ENCODE measurements at regions not wholly inside any gene's neighbourhood (a gene's known extent, or its start where the extent isn't known, plus 50 kb on each side); places are given as distances from the start of the nearest gene placed in this dataset.

GRCh38 chrX:13376857-13377549 is 57.1 kb upstream of the ATXN3L start:
- no peak overlapping the region for H3K4me3 ChIP-seq (ENCODE audit: low read depth in 2 of 2, low read length in 1 of 2)
- H3K36me3 ChIP-seq (replicated peaks in 1 of 2; ENCODE audit: control insufficient read depth in 1 of 2, insufficient read depth in 2 of 2, low read length in 1 of 2) = no peaks in the 10 kb centered on the region
- 26% methylated on average over 9 of the region's 9 CpGs for WGBS (ENCODE audit: low lambda C conversion rate)
- ChIA-PET CTCF (interaction anchor here (1.3 kb wide), 1 partner anchor 111 kb away, joined by 3 read pairs; no protein-coding TSS in a partner anchor), POLR2A (no interaction called here)
- no peaks in the 10 kb centered on the region for H3K9me3 ChIP-seq
- peak; percentile 8 for DNase-seq
- peaks cover 14 to 27% of the 10 kb centered on the region in 2 experiments for H3K4me1 ChIP-seq (ENCODE audit: control insufficient read depth in 1 of 2, insufficient read depth in 2 of 2, low read depth in 1 of 2, low read length in 1 of 2)
- no peaks in the 10 kb centered on the region for H3K9me2 ChIP-seq
- no peaks in the 10 kb centered on the region for H3K27me3 ChIP-seq (ENCODE audit: insufficient read depth)
- H3K9ac ChIP-seq = peak overlapping the region; percentile 59; the same call in 1 of the 2 replicates
- H4K20me1 ChIP-seq (ENCODE audit: insufficient read depth) = no peaks in the 10 kb centered on the region
- H2AFZ ChIP-seq (ENCODE audit: low read depth) = peak overlapping the region; percentile 52
- H3K79me2 ChIP-seq (ENCODE audit: insufficient read depth) = no peaks in the 10 kb centered on the region
- H3F3A ChIP-seq (replicated peaks; ENCODE audit: insufficient read depth) = peaks cover 49% of the 10 kb centered on the region
- H3K27ac ChIP-seq (ENCODE audit: low read depth in 2 of 2, low read length in 1 of 2) = peak overlapping the region; percentile 81 to 94
- peak overlapping the region; percentile 58 for H3K4me2 ChIP-seq
- no peak for TF ChIP-seq RCOR1 (IDR thresholded peaks at IDR 0.05; ENCODE audit: low read length)
- no peak for TF ChIP-seq GATA2 (CRISPR knock-in tag; IDR thresholded peaks at IDR 0.05)
- TF ChIP-seq MXI1 (IDR thresholded peaks at IDR 0.05; ENCODE audit: low read depth, low read length) = no peak
- peak; percentile 67 for TF ChIP-seq NFIC (IDR thresholded peaks at IDR 0.05; ENCODE audit: borderline replicate concordance)
- TF ChIP-seq EP300 (IDR thresholded peaks at IDR 0.05; ENCODE audit: borderline replicate concordance in 1 of 2, low read depth in 1 of 2, low read length in 1 of 2) = peak in 1 of 2 experiments; percentile 73; a peak in 2 of 4 replicates
- no peak for TF ChIP-seq SIN3A (IDR thresholded peaks at IDR 0.05; ENCODE audit: borderline replicate concordance, low read depth, low read length)
- TF ChIP-seq RAD21 (IDR thresholded peaks at IDR 0.05; ENCODE audit: low read length) = no peak
- TF ChIP-seq PBX3 (IDR thresholded peaks at IDR 0.05) = 0 out of 2 replicates have a peak, but pooled peaks have one; percentile 38
- TF ChIP-seq FOXM1 (IDR thresholded peaks at IDR 0.05; ENCODE audit: low read depth) = no peak
- TF ChIP-seq SMC3 (IDR thresholded peaks at IDR 0.05; ENCODE audit: low read depth, low read length) = no peak
- no peak for TF ChIP-seq GABPA (IDR thresholded peaks at IDR 0.05; ENCODE audit: low read depth)
- no peak for TF ChIP-seq FOXJ3 (CRISPR knock-in tag; IDR thresholded peaks at IDR 0.05)
- TF ChIP-seq TEAD4 (IDR thresholded peaks at IDR 0.05; ENCODE audit: borderline replicate concordance, insufficient read depth) = peak; percentile 42; the same call in 1 of the 2 replicates
- TF ChIP-seq, protein P1, sequence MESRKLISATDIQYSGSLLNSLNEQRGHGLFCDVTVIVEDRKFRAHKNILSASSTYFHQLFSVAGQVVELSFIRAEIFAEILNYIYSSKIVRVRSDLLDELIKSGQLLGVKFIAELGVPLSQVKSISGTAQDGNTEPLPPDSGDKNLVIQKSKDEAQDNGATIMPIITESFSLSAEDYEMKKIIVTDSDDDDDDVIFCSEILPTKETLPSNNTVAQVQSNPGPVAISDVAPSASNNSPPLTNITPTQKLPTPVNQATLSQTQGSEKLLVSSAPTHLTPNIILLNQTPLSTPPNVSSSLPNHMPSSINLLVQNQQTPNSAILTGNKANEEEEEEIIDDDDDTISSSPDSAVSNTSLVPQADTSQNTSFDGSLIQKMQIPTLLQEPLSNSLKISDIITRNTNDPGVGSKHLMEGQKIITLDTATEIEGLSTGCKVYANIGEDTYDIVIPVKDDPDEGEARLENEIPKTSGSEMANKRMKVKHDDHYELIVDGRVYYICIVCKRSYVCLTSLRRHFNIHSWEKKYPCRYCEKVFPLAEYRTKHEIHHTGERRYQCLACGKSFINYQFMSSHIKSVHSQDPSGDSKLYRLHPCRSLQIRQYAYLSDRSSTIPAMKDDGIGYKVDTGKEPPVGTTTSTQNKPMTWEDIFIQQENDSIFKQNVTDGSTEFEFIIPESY (IDR thresholded peaks at IDR 0.05; ENCODE audit: borderline replicate concordance, low read depth) = no peak
- no peak for TF ChIP-seq CHD2 (IDR thresholded peaks at IDR 0.05; ENCODE audit: low read length, partially characterized antibody)
- TF ChIP-seq RXRA (IDR thresholded peaks at IDR 0.05; ENCODE audit: borderline replicate concordance, low read depth) = no peak
- TF ChIP-seq, protein P2, sequence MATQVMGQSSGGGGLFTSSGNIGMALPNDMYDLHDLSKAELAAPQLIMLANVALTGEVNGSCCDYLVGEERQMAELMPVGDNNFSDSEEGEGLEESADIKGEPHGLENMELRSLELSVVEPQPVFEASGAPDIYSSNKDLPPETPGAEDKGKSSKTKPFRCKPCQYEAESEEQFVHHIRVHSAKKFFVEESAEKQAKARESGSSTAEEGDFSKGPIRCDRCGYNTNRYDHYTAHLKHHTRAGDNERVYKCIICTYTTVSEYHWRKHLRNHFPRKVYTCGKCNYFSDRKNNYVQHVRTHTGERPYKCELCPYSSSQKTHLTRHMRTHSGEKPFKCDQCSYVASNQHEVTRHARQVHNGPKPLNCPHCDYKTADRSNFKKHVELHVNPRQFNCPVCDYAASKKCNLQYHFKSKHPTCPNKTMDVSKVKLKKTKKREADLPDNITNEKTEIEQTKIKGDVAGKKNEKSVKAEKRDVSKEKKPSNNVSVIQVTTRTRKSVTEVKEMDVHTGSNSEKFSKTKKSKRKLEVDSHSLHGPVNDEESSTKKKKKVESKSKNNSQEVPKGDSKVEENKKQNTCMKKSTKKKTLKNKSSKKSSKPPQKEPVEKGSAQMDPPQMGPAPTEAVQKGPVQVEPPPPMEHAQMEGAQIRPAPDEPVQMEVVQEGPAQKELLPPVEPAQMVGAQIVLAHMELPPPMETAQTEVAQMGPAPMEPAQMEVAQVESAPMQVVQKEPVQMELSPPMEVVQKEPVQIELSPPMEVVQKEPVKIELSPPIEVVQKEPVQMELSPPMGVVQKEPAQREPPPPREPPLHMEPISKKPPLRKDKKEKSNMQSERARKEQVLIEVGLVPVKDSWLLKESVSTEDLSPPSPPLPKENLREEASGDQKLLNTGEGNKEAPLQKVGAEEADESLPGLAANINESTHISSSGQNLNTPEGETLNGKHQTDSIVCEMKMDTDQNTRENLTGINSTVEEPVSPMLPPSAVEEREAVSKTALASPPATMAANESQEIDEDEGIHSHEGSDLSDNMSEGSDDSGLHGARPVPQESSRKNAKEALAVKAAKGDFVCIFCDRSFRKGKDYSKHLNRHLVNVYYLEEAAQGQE (IDR thresholded peaks at IDR 0.05; ENCODE audit: low read depth, low read length) = no peak
- peak; percentile 45; the same call in 1 of the 2 replicates for TF ChIP-seq POLR2AphosphoS5 (IDR thresholded peaks at IDR 0.05; ENCODE audit: low read depth, low read length)
- TF ChIP-seq, protein P3, sequence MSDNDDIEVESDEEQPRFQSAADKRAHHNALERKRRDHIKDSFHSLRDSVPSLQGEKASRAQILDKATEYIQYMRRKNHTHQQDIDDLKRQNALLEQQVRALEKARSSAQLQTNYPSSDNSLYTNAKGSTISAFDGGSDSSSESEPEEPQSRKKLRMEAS (IDR thresholded peaks at IDR 0.05; ENCODE audit: low read depth) = peak; percentile 11; the same call in 1 of the 2 replicates
- peak; percentile 47 for TF ChIP-seq TCF12 (IDR thresholded peaks at IDR 0.05)
- TF ChIP-seq, protein P4, sequence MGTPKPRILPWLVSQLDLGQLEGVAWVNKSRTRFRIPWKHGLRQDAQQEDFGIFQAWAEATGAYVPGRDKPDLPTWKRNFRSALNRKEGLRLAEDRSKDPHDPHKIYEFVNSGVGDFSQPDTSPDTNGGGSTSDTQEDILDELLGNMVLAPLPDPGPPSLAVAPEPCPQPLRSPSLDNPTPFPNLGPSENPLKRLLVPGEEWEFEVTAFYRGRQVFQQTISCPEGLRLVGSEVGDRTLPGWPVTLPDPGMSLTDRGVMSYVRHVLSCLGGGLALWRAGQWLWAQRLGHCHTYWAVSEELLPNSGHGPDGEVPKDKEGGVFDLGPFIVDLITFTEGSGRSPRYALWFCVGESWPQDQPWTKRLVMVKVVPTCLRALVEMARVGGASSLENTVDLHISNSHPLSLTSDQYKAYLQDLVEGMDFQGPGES (IDR thresholded peaks at IDR 0.05; ENCODE audit: low read depth, low read length) = no peak
- TF ChIP-seq JUND (IDR thresholded peaks at IDR 0.05) = 0 out of 2 replicates have a peak, but pooled peaks have one; percentile 9
- no peak for TF ChIP-seq FOSL2 (IDR thresholded peaks at IDR 0.05; ENCODE audit: borderline replicate concordance, low read depth)
- no peak for TF ChIP-seq USF1 (IDR thresholded peaks at IDR 0.05; ENCODE audit: borderline replicate concordance, low read depth)
- no peak for TF ChIP-seq TAF1 (IDR thresholded peaks at IDR 0.05; ENCODE audit: borderline replicate concordance, low read depth, low read length)
